Liver (tissue), 8 donors: ENCODE measurements at regions not wholly inside any gene's neighbourhood (a gene's known extent, or its start where the extent isn't known, plus 50 kb on each side); places are given as distances from the start of the nearest gene placed in this dataset.

Experiments used
- DNase-seq: peaks from one replicate; pipeline ENCODE4 v3.0.0-alpha.2; 2017; ENCODE audit warnings: low spot score
- H3K27ac ChIP-seq, 2 donors: one replicate each; pipeline ENCODE4 v1.7.0; 2013; ENCODE audit warnings: inconsistent platforms in 2 of 2, low read length in 2 of 2, control low read depth in 1 of 2, low read depth in 1 of 2, mild to moderate bottlenecking in 1 of 2
- H3K27me3 ChIP-seq, 4 donors: one replicate each; pipeline versions ENCODE4 v1.6.1 to v1.7.0; 2013; ENCODE audit warnings: low read length in 3 of 4, inconsistent platforms in 1 of 4, mild to moderate bottlenecking in 1 of 4, moderate library complexity in 1 of 4; ENCODE audit not compliant: control insufficient read depth in 4 of 4, insufficient read depth in 4 of 4
- H3K36me3 ChIP-seq, 4 donors: one replicate each; pipeline versions ENCODE4 v1.6.1 to v1.7.0; 2013; ENCODE audit warnings: low read length in 3 of 4, mild to moderate bottlenecking in 3 of 4, low read depth in 1 of 4, moderate library complexity in 1 of 4; ENCODE audit not compliant: control insufficient read depth in 4 of 4, insufficient read depth in 3 of 4
- H3K4me1 ChIP-seq, 4 donors: one replicate each; pipeline versions ENCODE4 v1.6.1 to v1.7.0; 2013; ENCODE audit warnings: low read length in 3 of 4, mild to moderate bottlenecking in 3 of 4, moderate library complexity in 1 of 4; ENCODE audit not compliant: control insufficient read depth in 4 of 4, insufficient read depth in 4 of 4
- H3K4me3 ChIP-seq, 3 donors: one replicate each; pipeline versions ENCODE4 v1.6.1 to v1.7.0; 2013; ENCODE audit warnings: low read length in 3 of 3, control low read depth in 1 of 3, low read depth in 1 of 3, mild to moderate bottlenecking in 1 of 3
- H3K9ac ChIP-seq, 2 donors: one replicate each; pipeline ENCODE4 v1.7.0; 2013; ENCODE audit warnings: low read length in 2 of 2, mild to moderate bottlenecking in 2 of 2, moderate library complexity in 2 of 2, control low read depth in 1 of 2, low read depth in 1 of 2
- H3K9me3 ChIP-seq, 4 donors: one replicate each; pipeline versions ENCODE4 v1.6.1 to v1.7.0; 2013; ENCODE audit warnings: low read length in 3 of 4; ENCODE audit not compliant: control insufficient read depth in 4 of 4
- ATF3 ChIP-seq: IDR thresholded peaks from 2 replicates; pipeline ENCODE4 v1.6.1; 2016; ENCODE audit warnings: antibody characterized with exemption
- CTCF ChIP-seq: fragments of 150-350 bp; IDR thresholded peaks from 2 replicates; pipeline ENCODE4 v1.5.1; 2017; ENCODE audit warnings: improper control_type of control experiment, low read depth, low read length; ENCODE audit not compliant: missing input control
- FOXA2 ChIP-seq: IDR thresholded peaks from 2 replicates; pipeline ENCODE4 v1.6.1; 2016; ENCODE audit warnings: antibody characterized with exemption
- GABPA ChIP-seq, 2 donors: IDR thresholded peaks in 1 of 2; conservative IDR thresholded peaks in 1 of 2; 2 replicates each; pipeline ENCODE4 v1.6.1; 2016; ENCODE audit warnings: antibody characterized with exemption in 2 of 2, mild to moderate bottlenecking in 1 of 2, moderate library complexity in 1 of 2
- HNF4G ChIP-seq: IDR thresholded peaks from 2 replicates; pipeline ENCODE4 v1.6.1; 2016; ENCODE audit warnings: antibody characterized with exemption
- JUND ChIP-seq, 2 donors: IDR thresholded peaks; 2 replicates each; pipeline ENCODE4 v1.6.1; 2016; ENCODE audit warnings: antibody characterized with exemption in 2 of 2
- MAX ChIP-seq: IDR thresholded peaks from 2 replicates; pipeline ENCODE4 v1.6.1; 2016; ENCODE audit warnings: antibody characterized with exemption
- RAD21 ChIP-seq, 2 donors: IDR thresholded peaks; 2 replicates each; pipeline ENCODE4 v1.6.1; 2016; ENCODE audit warnings: antibody characterized with exemption in 2 of 2, mild to moderate bottlenecking in 2 of 2
- REST ChIP-seq: IDR thresholded peaks from 2 replicates; pipeline ENCODE4 v1.6.1; 2016; ENCODE audit warnings: antibody characterized with exemption, mild to moderate bottlenecking
- RXRA ChIP-seq, 2 donors: IDR thresholded peaks; 2 replicates each; pipeline ENCODE4 v1.6.1; 2017 to 2018; ENCODE audit warnings: antibody characterized with exemption in 2 of 2, mild to moderate bottlenecking in 1 of 2
- TAF1 ChIP-seq: conservative IDR thresholded peaks from 2 replicates; pipeline ENCODE4 v1.6.1; 2016; ENCODE audit warnings: antibody characterized with exemption, mild to moderate bottlenecking
- YY1 ChIP-seq: IDR thresholded peaks from 2 replicates; pipeline ENCODE4 v1.6.1; 2016; ENCODE audit warnings: antibody characterized with exemption, mild to moderate bottlenecking
- WGBS: extraction: QIAGEN DNeasy Blood & Tissue Kit; methylation state at CpG from one replicate; pipeline ENCODE4 v1.1.7; 2013; 5-methylcytosine and 5-hydroxymethylcytosine counted together
- donor health status: healthy.
- donor health status: healthy.
- donor health status: healthy.
- donor health status: healthy.
- donor health status: healthy.

DNA sequence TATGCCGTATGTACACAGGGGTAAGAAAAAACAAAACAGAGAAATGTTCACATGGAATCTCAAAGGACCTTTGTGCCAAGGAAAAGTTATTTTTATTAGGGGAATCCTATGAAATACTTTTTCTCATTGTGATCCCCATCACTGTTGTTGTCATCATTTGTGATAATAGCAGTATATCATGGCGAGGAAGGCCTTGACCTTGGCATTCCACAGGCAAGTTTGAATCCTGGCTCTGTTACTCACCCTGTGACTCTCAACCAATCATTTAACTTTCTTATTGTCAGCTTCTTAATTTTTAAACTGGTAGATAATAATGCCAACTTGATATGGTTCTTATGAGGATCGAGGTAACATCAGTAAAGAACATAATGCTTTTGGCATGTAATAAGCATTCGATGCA is 142.2 kb upstream of the DDHD1 start:
- Histone ChIP-seq H3K36me3 (no peaks in the 10 kb centered on the region), H3K4me3 (no peak overlapping the region), H3K27me3 (no peaks in the 10 kb centered on the region), H3K9me3 (no peaks in the 10 kb centered on the region), H3K4me1 (no peaks in the 10 kb centered on the region), H3K27ac (no peak overlapping the region), H3K9ac (no peak overlapping the region)
- TF ChIP-seq REST: no peak
- no peak for TF ChIP-seq TAF1
- TF ChIP-seq GABPA (IDR thresholded peaks at IDR 0.05 in 1 of 2, conservative IDR thresholded peaks at IDR 0.05 in 1 of 2): no peak
- TF ChIP-seq MAX: no peak
- 85% methylated on average over 4 of the region's 4 CpGs for WGBS
- no peak for DNase-seq

GRCh38 chr14:53286301-53286700 is 133.2 kb upstream of the DDHD1 start:
- no peaks in the 10 kb centered on the region for H3K4me1 ChIP-seq
- H3K27ac ChIP-seq: no peak overlapping the region
- no peaks in the 10 kb centered on the region for H3K36me3 ChIP-seq
- TF ChIP-seq FOXA2 (no peak), HNF4G (no peak)
- H3K27me3 ChIP-seq: no peaks in the 10 kb centered on the region
- DNase-seq: no peak
- H3K9ac ChIP-seq: no peak overlapping the region
- H3K4me3 ChIP-seq: no peak overlapping the region
- peaks cover 0 to 5% (median 0%) of the 10 kb centered on the region in 4 donors for H3K9me3 ChIP-seq

DNA sequence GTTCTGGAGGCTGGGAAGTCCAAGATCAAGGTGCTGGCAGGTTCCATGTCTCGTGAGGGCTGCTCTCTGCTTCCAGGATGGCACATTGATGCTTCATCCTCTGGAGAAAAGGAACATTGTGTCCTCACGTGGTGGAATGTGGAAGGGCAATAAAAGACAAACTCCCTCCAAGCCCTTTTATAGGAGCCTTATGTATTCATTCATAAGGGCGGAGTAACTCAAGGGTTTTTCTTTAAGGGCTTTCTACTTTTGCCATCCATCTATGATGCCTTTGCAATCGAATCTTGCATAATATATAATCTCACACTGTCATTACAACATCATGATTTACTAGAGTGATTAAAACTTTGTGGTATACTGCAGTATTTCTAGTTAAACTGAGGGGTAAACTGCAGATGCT is 132.7 kb upstream of the DDHD1 start:
- Histone ChIP-seq H3K9me3 (peaks cover 0 to 5% (median 0%) of the 10 kb centered on the region in 4 donors), H3K27ac (no peak overlapping the region), H3K27me3 (no peaks in the 10 kb centered on the region), H3K9ac (no peak overlapping the region), H3K4me1 (no peaks in the 10 kb centered on the region), H3K36me3 (no peaks in the 10 kb centered on the region), H3K4me3 (no peak overlapping the region)
- DNase-seq: no peak
- TF ChIP-seq RAD21 (IDR thresholded peaks at IDR 0.05) (no peak), CTCF (no peak), YY1 (no peak), JUND (IDR thresholded peaks at IDR 0.05) (no peak), RXRA (IDR thresholded peaks at IDR 0.05) (no peak), ATF3 (no peak)
- 78% methylated on average over 4 of the region's 4 CpGs for whole genome bisulfite sequencing
